Epithelial cell of proximal tubule (primary cell): ENCODE measurements at regions not wholly inside any gene's neighbourhood (a gene's known extent, or its start where the extent isn't known, plus 50 kb on each side); places are given as distances from the start of the nearest gene placed in this dataset.

Experiments
- DNase-seq: peaks from one replicate; pipeline ENCODE4 v3.0.0-alpha.2; 2011; ENCODE audit warnings: low read depth
- H3K4me3 ChIP-seq: 2 replicates; pipeline ENCODE4 v1.5.1; 2011; ENCODE audit warnings: low read depth, mild to moderate bottlenecking, low read length
- TF ChIP-seq, protein P1 (sequence below): conservative IDR thresholded peaks from 2 replicates; pipeline ENCODE4 v1.5.1; 2012; ENCODE audit warnings: low read depth, mild to moderate bottlenecking, low read length

DNA sequence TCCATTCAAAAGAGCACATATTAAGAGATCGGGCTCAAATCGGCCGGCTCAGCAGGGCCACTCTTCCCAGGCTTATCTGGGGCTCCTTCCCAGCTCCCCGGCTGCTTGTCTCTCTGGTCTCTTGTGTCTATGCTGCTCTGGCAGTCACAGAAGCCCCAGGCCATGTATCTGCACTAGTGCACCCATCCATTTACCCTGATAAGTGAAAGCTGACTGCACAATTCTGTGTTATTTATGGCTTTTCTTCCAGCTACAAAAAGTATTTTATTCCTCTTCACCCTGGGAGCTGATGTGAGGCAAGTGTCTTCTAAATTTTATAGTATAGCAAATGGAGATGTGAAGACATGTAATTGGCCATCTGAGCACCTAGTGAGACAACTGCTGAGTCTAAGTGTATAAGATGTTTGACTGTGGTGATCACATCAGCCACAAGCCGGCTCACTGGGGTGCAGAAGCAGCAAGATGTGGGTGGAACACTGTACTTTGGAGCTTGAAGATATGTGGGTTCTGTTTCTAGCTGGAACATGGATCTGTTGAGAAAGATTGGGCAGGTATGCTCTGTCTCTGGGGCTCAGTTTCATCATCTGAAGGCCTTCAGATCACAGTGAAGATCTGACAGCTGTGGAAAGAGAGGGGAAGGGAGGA lies 78.1 kb upstream of the MPHOSPH6 start:
- TF ChIP-seq, protein P1, sequence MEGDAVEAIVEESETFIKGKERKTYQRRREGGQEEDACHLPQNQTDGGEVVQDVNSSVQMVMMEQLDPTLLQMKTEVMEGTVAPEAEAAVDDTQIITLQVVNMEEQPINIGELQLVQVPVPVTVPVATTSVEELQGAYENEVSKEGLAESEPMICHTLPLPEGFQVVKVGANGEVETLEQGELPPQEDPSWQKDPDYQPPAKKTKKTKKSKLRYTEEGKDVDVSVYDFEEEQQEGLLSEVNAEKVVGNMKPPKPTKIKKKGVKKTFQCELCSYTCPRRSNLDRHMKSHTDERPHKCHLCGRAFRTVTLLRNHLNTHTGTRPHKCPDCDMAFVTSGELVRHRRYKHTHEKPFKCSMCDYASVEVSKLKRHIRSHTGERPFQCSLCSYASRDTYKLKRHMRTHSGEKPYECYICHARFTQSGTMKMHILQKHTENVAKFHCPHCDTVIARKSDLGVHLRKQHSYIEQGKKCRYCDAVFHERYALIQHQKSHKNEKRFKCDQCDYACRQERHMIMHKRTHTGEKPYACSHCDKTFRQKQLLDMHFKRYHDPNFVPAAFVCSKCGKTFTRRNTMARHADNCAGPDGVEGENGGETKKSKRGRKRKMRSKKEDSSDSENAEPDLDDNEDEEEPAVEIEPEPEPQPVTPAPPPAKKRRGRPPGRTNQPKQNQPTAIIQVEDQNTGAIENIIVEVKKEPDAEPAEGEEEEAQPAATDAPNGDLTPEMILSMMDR, result no peak
- DNase-seq, result no peak
- no peak overlapping the region for H3K4me3 ChIP-seq

DNA sequence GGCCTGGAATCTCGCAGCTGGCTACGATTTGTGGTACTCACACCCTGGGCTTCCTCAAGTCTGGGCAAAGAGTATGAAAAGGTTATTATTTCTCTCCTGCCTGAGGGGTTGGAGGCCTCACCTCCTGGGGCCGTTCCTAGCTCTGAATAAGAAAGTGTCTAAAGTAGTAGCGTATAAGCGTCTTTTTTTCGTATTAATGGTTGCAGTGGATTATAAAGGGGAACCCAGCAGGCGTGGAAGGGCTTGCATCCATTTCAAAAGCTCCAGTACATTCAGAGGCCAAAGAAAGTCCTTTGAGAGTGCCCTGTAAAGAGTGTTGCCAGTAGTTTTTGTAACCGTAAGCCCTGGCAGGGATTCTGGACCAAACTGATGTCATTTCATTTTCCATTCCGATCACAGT lies 72.2 kb upstream of the MPHOSPH6 start:
- no peak for DNase-seq
- H3K4me3 ChIP-seq, result no peak overlapping the region
- TF ChIP-seq, protein P1, result no peak

DNA sequence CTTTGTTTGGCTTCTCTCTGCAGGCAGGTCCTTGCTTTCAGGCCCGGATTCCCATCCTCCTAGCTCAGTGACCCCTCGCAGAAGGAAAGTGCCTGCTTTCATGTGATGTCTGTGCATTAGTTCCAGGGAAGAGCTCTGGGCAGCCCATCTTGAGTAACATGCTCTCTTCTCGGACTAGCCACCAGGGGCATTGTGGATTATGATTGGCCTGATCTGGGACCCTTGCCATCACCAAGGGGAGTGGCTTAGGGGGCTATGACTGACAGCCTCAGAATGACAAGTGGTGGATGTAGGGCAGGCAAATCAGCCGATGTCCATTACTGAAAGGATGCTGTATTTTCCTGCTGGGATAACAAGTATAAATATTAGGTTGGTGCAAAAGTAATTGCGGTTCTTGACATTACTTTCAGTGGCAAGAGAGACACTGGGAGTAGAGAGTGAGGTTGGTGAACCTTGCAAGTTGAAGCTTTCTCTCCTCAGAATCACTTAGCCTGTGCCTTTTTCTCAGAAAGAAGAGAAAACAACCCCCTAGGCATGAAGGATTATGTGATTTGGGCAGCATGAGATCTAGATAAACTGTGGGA lies 71.5 kb upstream of the MPHOSPH6 start:
- H3K4me3 ChIP-seq, result no peak overlapping the region
- TF ChIP-seq, protein P1, result no peak
- no peak for DNase-seq

DNA sequence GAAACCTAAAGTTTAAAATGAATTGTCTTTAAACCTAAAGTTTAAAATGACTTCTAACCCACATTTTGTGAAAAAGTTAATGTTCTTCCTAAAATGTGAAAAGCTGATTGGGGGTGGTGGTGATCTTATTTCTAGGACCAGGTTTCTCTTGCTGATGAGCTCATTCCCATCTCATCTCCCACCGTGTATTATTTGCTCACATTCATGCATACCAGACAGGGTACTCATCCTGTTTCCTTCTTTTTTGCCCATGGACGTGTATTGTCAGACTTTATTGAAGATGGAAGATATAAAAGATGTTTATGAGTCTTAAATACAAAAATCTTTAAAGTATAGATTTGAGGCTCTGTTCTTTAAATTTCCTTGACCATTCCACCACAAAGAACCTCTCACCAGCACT lies 70.1 kb upstream of the MPHOSPH6 start:
- TF ChIP-seq, protein P1, result no peak
- no peak overlapping the region for H3K4me3 ChIP-seq
- no peak for DNase-seq

DNA sequence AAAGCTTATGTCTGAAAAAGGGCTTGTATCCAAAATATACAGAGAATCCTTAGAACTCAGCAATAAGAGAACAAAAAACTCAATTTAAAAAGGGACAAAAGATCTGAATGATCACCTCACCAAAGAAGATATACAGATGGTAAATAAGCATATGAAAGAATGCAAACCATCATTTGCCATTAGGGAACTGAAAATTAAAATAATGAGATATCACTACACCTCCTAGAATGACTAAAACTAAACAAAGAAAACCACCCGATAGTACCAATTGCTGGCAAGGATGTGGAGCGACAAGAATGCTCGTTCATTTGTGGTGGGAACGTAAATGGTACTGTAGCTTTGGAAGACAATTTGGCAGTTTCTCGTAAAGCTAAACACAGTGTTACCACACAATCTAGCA lies 66.9 kb upstream of the MPHOSPH6 start:
- no peak overlapping the region for H3K4me3 ChIP-seq

DNA sequence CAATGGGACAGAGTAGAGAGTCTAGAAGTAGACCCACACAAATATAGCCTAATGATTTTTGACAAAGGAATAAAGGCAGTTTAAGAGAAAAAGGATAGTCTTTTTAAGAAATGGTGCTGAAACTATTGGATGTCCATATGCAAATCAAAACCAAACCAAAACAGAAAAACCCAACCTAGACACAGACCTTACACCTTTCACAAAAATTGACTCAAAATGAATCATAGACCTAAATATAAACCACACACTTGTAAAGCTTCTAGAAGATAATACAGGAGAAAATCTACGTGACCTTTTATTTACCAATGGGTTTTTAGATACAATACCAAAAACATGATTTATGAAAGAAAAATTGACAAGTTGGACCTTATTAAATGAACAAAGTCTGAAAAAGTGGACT lies 66.4 kb upstream of the MPHOSPH6 start:
- no peak for DNase-seq
- TF ChIP-seq, protein P1, result no peak
- H3K4me3 ChIP-seq, result no peak overlapping the region

More for the DNA sequence above, 66.9 kb upstream of the MPHOSPH6 start:
- TF ChIP-seq, protein P1, result no peak
- no peak for DNase-seq

DNA sequence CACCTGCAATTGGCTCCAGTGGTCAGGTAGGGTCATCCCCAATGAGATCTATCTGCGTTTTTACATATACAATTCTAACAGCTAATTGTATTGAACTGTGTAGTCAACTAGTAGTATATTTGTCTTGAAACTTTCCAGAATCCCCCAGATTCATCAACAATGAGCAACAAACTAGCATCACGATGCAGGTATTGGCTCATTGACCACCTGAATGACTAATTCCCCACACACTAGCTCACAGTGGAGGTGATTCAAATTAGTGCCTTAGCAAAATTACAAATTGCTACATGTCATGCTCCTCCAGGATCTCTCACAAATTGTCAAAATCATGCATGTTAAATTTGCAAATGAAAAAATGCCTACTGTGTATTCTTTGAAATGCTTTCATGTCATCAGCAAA lies 62.8 kb upstream of the MPHOSPH6 start:
- no peak for DNase-seq
- no peak overlapping the region for H3K4me3 ChIP-seq
- TF ChIP-seq, protein P1, result no peak
